ENCODE measurements at regions not wholly inside any gene's neighbourhood (a gene's known extent, or its start where the extent isn't known, plus 50 kb on each side); places are given as distances from the start of the nearest gene placed in this dataset.

GRCh38 chr9:106798016-106798799 is 64.8 kb upstream of the ZNF462 start:
- peak overlapping the region; percentile 3 for H2AFZ ChIP-seq (ENCODE audit: low read depth, low read length)
- H3K4me1 ChIP-seq (ENCODE audit: control insufficient read depth, extremely low read depth, insufficient read depth, low read length): peaks cover 18% of the 10 kb centered on the region
- H3K27me3 ChIP-seq (ENCODE audit: control insufficient read depth in 2 of 2, insufficient read depth in 2 of 2, low read length in 2 of 2): no peaks in the 10 kb centered on the region
- TF ChIP-seq EZH2 (IDR thresholded peaks at IDR 0.05; ENCODE audit: borderline replicate concordance, low read depth, low read length, severe bottlenecking) (no peak), POLR2AphosphoS5 (IDR thresholded peaks at IDR 0.05; ENCODE audit: insufficient read depth, low read depth, low read length) (no peak), POLR2A (IDR thresholded peaks at IDR 0.05; ENCODE audit: low read depth, low read length) (no peak), JUN (IDR thresholded peaks at IDR 0.05; ENCODE audit: borderline replicate concordance, insufficient read depth, insufficient read length, low read depth) (no peak), FOS (IDR thresholded peaks at IDR 0.05; ENCODE audit: borderline replicate concordance, insufficient read depth, low read length) (no peak), CTCF (IDR thresholded peaks at IDR 0.05; ENCODE audit: extremely low read depth in 1 of 2, insufficient read depth in 1 of 2, low read depth in 1 of 2, low read length in 2 of 2) (no peak), GATA2 (IDR thresholded peaks at IDR 0.05; ENCODE audit: insufficient read depth, insufficient read length, low read depth, low read length) (no peak), MYC (IDR thresholded peaks at IDR 0.05; ENCODE audit: low read depth, low read length) (no peak)
- TF ChIP-seq, protein P1, sequence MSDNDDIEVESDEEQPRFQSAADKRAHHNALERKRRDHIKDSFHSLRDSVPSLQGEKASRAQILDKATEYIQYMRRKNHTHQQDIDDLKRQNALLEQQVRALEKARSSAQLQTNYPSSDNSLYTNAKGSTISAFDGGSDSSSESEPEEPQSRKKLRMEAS (IDR thresholded peaks at IDR 0.05; ENCODE audit: insufficient read depth, insufficient read length): no peak
- H3K4me3 ChIP-seq (replicated peaks in 1 of 3; ENCODE audit: insufficient read depth in 1 of 3, low read depth in 1 of 3, low read length in 3 of 3): no peak overlapping the region
- CTCF ChIA-PET: interaction anchor here (1.3 kb wide), 1 partner anchor 9 kb away, joined by 4 read pairs; no protein-coding TSS in a partner anchor
- intact Hi-C loops (cut with micrococcal nuclease) (no loop called here), dilution Hi-C loops (cut with MboI; ENCODE audit: extremely low pct_ligation_motif_present, low sequenced_read_pairs) (no loop called here)
- H3K9me1 ChIP-seq (replicated peaks; ENCODE audit: control insufficient read depth, extremely low read depth, insufficient read depth, low read length): no peaks in the 10 kb centered on the region
- H3K9ac ChIP-seq (replicated peaks; ENCODE audit: extremely low read depth, insufficient read depth, low read length): no peak overlapping the region
- no peaks in the 10 kb centered on the region for H3K9me3 ChIP-seq (replicated peaks; ENCODE audit: control insufficient read depth, insufficient read depth, low read length)
- POLR2A ChIA-PET: no interaction called here
- H3K4me2 ChIP-seq (ENCODE audit: insufficient read depth, low read length): peak overlapping the region; percentile 81
- H4K20me1 ChIP-seq (replicated peaks; ENCODE audit: control insufficient read depth, extremely low read depth, insufficient read depth, low read length): no peaks in the 10 kb centered on the region
- BruUV-seq (replicated peaks): no TSS peak
- FAIRE-seq: no peak
- no peaks in the 10 kb centered on the region for H3K79me2 ChIP-seq (ENCODE audit: control insufficient read depth, insufficient read depth, low read length)
- peak overlapping the region; percentile 88 for H3K27ac ChIP-seq (ENCODE audit: insufficient read depth, low read depth, low read length)
- no peaks in the 10 kb centered on the region for H3K36me3 ChIP-seq (ENCODE audit: control insufficient read depth in 2 of 2, extremely low read depth in 1 of 2, insufficient read depth in 2 of 2, low read length in 2 of 2)
- DNase-seq (ENCODE audit: low read depth, low spot score): no peak
